Muscle of leg (tissue), 3 donors: ENCODE measurements at regions not wholly inside any gene's neighbourhood (a gene's known extent, or its start where the extent isn't known, plus 50 kb on each side); places are given as distances from the start of the nearest gene placed in this dataset.

ENCODE experiments used
- DNase-seq: peaks from one replicate; pipeline ENCODE4 v3.0.0; 2013
- H3K27ac ChIP-seq: one replicate; pipeline ENCODE4 v1.5.1; 2013; ENCODE audit warnings: mild to moderate bottlenecking, low read length, control low read depth
- H3K27me3 ChIP-seq: one replicate; pipeline ENCODE4 v1.6.1; 2013; ENCODE audit warnings: low read length; ENCODE audit not compliant: control insufficient read depth, insufficient read depth
- H3K36me3 ChIP-seq: one replicate; pipeline ENCODE4 v1.6.1; 2013; ENCODE audit warnings: low read length; ENCODE audit not compliant: control insufficient read depth, insufficient read depth
- H3K4me1 ChIP-seq: one replicate; pipeline ENCODE4 v1.6.1; 2013; ENCODE audit warnings: low read length; ENCODE audit not compliant: control insufficient read depth, insufficient read depth
- H3K4me3 ChIP-seq: one replicate; pipeline ENCODE4 v1.5.1; 2013; ENCODE audit warnings: low read length, control low read depth
- H3K9me3 ChIP-seq: replicated peaks from 2 replicates; pipeline ENCODE4 v1.6.1; 2013; ENCODE audit warnings: low read depth, low read length; ENCODE audit not compliant: control insufficient read depth
- WGBS: methylation state at CpG from one replicate; pipeline ENCODE4 v1.1.5; 2013; ENCODE audit warnings: missing lambda C conversion rate; ENCODE audit not compliant: insufficient coverage; 5-methylcytosine and 5-hydroxymethylcytosine counted together

DNA sequence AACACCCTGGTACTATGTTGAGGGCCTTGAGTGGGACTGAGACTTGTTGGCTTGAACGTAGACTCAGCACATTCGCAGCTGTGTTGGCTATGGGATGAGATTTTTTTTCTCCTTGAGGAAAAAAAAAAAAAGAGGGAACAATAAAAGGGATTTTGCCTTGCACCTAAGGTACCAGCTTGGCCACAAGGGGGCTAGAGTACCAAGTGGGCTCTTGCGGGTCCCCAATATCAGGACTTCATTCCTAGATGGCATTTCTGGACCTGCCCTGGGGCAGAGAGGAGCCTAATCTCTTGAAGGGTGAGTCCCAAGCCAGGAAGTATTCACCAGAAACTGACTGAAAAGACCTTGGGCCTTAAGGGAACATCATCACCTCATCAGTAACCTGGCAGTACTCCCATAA lies 1083.6 kb upstream of the PHF14 start:
- no peaks in the 10 kb centered on the region for H3K4me1 ChIP-seq
- no peaks in the 10 kb centered on the region for H3K36me3 ChIP-seq
- H3K27me3 ChIP-seq: no peaks in the 10 kb centered on the region
- H3K4me3 ChIP-seq: no peak overlapping the region
- no peak for DNase-seq
- peaks cover 4% of the 10 kb centered on the region for H3K9me3 ChIP-seq
- H3K27ac ChIP-seq: no peak overlapping the region
- 100% methylated on average over 1 of the region's 3 CpGs for WGBS

DNA sequence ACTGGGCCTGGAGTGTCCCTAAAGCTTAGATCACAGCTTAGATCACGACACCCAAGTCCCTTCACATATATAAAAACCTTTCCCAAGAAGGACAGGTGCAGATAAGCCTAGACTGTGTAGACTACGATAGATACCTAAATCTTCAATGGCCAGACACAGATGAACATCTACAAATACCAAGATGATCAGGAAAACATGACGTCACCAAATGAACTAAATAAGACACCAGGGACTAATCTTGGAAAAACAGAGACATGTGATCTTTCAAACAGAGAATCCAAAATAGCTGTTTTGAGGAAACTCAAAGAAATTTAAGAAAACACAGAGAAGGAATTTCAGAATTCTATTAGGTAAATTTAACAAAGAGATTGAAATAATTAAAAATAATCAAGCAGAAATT lies 1082.6 kb upstream of the PHF14 start:
- peaks cover 11% of the 10 kb centered on the region for H3K9me3 ChIP-seq
- no peak for DNase-seq
- H3K27me3 ChIP-seq: no peaks in the 10 kb centered on the region
- no peak overlapping the region for H3K27ac ChIP-seq
- no peak overlapping the region for H3K4me3 ChIP-seq
- H3K4me1 ChIP-seq: no peaks in the 10 kb centered on the region
- H3K36me3 ChIP-seq: no peaks in the 10 kb centered on the region
- no CpG with 5 or more reads among the region's 3 CpGs for WGBS

GRCh38 chr7:9900339-9900738 lies 1073.3 kb upstream of the PHF14 start:
- Histone ChIP-seq H3K27me3 (no peaks in the 10 kb centered on the region), H3K27ac (no peak overlapping the region), H3K4me3 (no peak overlapping the region), H3K9me3 (peaks cover 13% of the 10 kb centered on the region), H3K36me3 (no peaks in the 10 kb centered on the region), H3K4me1 (no peaks in the 10 kb centered on the region)
- DNase-seq: no peak
- no CpG with 5 or more reads among the region's 2 CpGs for WGBS

DNA sequence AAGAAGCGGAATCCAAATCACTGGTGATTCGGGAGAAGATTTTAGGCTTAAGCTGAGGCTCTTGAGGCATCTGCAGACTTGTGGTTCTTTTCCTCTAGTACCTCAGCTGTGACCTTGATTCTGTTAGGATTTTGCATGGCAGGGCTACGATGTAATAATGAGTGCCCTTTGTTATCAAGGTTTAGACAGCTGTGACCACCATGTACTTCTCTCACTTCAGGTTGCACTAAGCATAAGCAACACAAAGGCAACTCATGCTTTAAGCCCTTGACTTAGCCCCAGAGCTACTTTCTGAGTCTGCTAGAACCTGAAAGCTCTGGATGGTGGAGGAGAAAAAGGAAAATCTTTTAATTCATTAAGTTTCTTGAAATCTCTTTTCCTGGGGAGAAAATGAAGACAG lies 1052.3 kb upstream of the PHF14 start:
- H3K27ac ChIP-seq: no peak overlapping the region
- no peaks in the 10 kb centered on the region for H3K36me3 ChIP-seq
- peaks cover 2% of the 10 kb centered on the region for H3K9me3 ChIP-seq
- WGBS: no CpG with 5 or more reads among the region's 3 CpGs
- DNase-seq: no peak
- H3K4me3 ChIP-seq: no peak overlapping the region
- no peaks in the 10 kb centered on the region for H3K27me3 ChIP-seq
- H3K4me1 ChIP-seq: no peaks in the 10 kb centered on the region

DNA sequence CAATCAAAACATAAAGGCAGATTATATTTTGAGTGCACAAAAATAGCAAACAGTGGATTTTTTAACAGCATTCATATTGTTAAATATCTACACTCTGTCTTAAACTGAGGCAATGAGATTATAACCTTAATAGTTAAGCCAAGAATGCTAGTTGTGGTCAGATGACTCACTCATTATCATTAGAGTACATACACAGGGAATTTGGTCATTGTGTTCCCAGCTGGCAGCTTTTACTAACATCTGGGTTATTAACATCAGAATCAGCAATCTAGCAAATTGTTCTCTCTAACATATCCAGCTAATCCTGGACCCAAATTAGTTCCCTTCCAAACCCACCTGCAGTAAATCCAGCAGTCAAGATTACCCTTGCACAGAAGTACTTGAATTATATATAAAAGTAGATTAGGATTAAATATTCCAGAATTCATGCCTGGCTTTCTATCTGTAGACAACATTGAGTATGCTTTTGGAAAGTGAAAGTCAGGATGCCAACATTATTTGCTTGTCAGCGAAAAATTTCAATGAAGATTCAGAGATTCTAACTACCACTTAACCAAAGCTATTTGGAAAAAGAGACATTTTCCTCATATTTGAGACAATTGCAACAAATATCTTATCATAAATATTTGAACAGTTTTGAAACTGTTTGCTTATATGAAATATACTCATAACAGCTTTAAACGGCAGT lies 1035.6 kb upstream of the PHF14 start:
- Histone ChIP-seq H3K4me1 (no peaks in the 10 kb centered on the region), H3K9me3 (peaks cover under 1% of the 10 kb centered on the region), H3K36me3 (no peaks in the 10 kb centered on the region), H3K27me3 (no peaks in the 10 kb centered on the region), H3K27ac (no peak overlapping the region), H3K4me3 (no peak overlapping the region)
- WGBS: no CpG with 5 or more reads among the region's 2 CpGs
- DNase-seq: peak; percentile 7

- H3K4me3 ChIP-seq: no peak overlapping the region
- H3K27ac ChIP-seq: no peak overlapping the region
- H3K36me3 ChIP-seq: no peaks in the 10 kb centered on the region
- DNase-seq: peak; percentile 1
- H3K27me3 ChIP-seq: no peaks in the 10 kb centered on the region
- no peaks in the 10 kb centered on the region for H3K9me3 ChIP-seq
- H3K4me1 ChIP-seq: no peaks in the 10 kb centered on the region
Measured at GRCh38 chr7:9939176-9939575, 1034.5 kb upstream of the PHF14 start.

DNA sequence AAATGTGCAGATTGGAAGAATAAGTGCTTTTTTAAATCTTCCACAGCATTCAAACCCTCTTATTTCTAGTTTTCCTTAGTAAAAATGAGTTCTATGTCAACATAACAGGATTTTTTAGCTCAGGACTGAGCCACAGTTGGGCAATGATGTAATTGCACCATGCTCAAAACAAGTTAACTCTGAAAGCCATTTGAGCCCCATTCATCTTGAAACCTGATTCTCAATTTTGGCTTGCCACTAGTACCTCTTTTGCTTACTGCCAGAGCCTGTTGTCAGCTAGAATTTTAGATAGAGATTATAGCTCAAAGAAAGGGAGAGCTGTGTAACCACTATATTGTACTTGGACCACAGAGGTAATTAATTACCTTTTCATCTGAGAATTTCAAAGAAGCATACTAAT lies 1028.5 kb upstream of the PHF14 start:
- no peak overlapping the region for H3K4me3 ChIP-seq
- H3K27me3 ChIP-seq: no peaks in the 10 kb centered on the region
- no peak overlapping the region for H3K27ac ChIP-seq
- H3K9me3 ChIP-seq: no peaks in the 10 kb centered on the region
- DNase-seq: no peak
- H3K36me3 ChIP-seq: no peaks in the 10 kb centered on the region
- H3K4me1 ChIP-seq: no peaks in the 10 kb centered on the region

DNA sequence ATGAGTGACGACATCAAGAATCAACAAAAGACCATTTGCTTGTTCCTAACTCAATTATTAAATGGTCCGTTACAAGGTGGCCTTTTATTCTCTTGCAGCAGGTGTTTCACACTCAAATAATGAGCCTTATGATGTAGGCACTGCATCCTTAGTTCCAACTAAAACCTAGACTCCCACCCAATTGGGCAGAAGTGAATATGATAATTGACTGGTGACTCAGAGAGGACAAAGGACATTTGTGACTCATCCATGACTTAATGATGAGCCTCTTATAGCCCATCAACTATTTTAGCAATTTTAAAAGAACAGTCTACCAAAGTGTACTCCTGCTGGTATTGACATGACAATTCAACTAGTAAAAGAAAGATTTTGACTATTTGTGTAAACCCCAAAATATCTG lies 1027.8 kb upstream of the PHF14 start:
- Histone ChIP-seq H3K4me1 (no peaks in the 10 kb centered on the region), H3K27ac (no peak overlapping the region), H3K36me3 (no peaks in the 10 kb centered on the region), H3K27me3 (no peaks in the 10 kb centered on the region), H3K9me3 (no peaks in the 10 kb centered on the region), H3K4me3 (no peak overlapping the region)
- no peak for DNase-seq
- WGBS: 83% methylated on average over 1 of the region's 2 CpGs

- no peaks in the 10 kb centered on the region for H3K4me1 ChIP-seq
- no peak overlapping the region for H3K4me3 ChIP-seq
- no peak overlapping the region for H3K27ac ChIP-seq
- H3K9me3 ChIP-seq: peaks cover 3% of the 10 kb centered on the region
- H3K36me3 ChIP-seq: no peaks in the 10 kb centered on the region
- DNase-seq: no peak
- WGBS: 79% methylated on average over 2 of the region's 2 CpGs
- no peaks in the 10 kb centered on the region for H3K27me3 ChIP-seq
Measured at GRCh38 chr7:9955138-9955537, 1018.5 kb upstream of the PHF14 start.

DNA sequence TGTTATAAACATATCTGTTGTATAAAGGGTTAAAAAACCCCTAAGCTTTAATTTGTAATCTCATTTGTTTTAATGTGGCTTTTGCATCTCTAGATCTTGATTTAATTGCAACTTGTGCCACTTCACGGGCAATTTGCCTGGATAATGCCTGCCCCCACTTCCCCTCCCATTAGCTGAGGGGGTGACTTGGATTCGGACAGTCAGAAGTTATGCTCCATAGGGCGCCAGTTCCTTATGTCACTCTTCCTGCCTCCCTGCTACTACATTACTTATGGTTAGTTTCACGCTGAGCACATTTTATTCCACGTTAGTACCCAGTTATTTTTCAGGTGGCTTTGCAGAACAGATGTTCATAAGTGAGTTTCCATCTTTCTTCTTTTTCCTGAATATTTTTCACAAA lies 1015.2 kb upstream of the PHF14 start:
- Histone ChIP-seq H3K27me3 (no peaks in the 10 kb centered on the region), H3K4me3 (no peak overlapping the region), H3K4me1 (no peaks in the 10 kb centered on the region), H3K27ac (no peak overlapping the region), H3K9me3 (peaks cover 3% of the 10 kb centered on the region), H3K36me3 (no peaks in the 10 kb centered on the region)
- 67% methylated on average over 1 of the region's 5 CpGs for WGBS
- no peak for DNase-seq

GRCh38 chr7:9960460-9960859 lies 1013.2 kb upstream of the PHF14 start:
- no CpG with 5 or more reads among the region's 3 CpGs for WGBS
- Histone ChIP-seq H3K27ac (no peak overlapping the region), H3K9me3 (peaks cover 3% of the 10 kb centered on the region), H3K4me1 (no peaks in the 10 kb centered on the region), H3K36me3 (no peaks in the 10 kb centered on the region), H3K27me3 (no peaks in the 10 kb centered on the region), H3K4me3 (no peak overlapping the region)
- DNase-seq: no peak
